HCT116 (cell line): ENCODE measurements at regions not wholly inside any gene's neighbourhood (a gene's known extent, or its start where the extent isn't known, plus 50 kb on each side); places are given as distances from the start of the nearest gene placed in this dataset.
A peak's percentile ranks its signal among the peaks of the same experiment; 100 is the strongest.
"Not testable (repeated sequence)": the region's sequence is repeated elsewhere in the genome, so short reads cannot be mapped to it uniquely, and the experiment has no call there.

Experiments
- ATAC-seq: fragments of 200-7000 bp; cut with Tn5 transposase; 2 replicates; pipeline ENCODE4 v1.9.1; 2020; ENCODE audit warnings: mild to moderate bottlenecking, moderate library complexity
- BruUV-seq: library from RNA; stranded (reverse); fragments of 400-500 nt; replicated peaks from 2 replicates; lab custom pipeline; 2021; lab: Mats Ljungman, UMichigan
- CTCF ChIA-PET: fragments of 300-600 bp; sonication (Branson Sonifier 250); formaldehyde crosslinking; loops from one replicate; lab custom pipeline; 2021; ENCODE audit warnings: antibody characterized with exemption; lab: Charles Lee
- POLR2A ChIA-PET: fragments of 300-600, 350-600 bp; sonication (Branson Sonifier 250); formaldehyde crosslinking; loops from one replicate; lab custom pipeline; 2021; ENCODE audit warnings: antibody characterized with exemption; lab: Charles Lee
- RAD21 ChIA-PET, 2 experiments: fragments of 300-600 bp; sonication (Branson Sonifier 250); formaldehyde crosslinking; loops; one replicate each; lab custom pipeline; 2023; ENCODE audit warnings: low total read pairs in 2 of 2; ENCODE audit not compliant: uncharacterized antibody in 2 of 2, unreplicated experiment in 2 of 2, low non-redundant PET in 1 of 2; lab: Charles Lee
- DNase-seq: peaks from one replicate; pipeline ENCODE4 v3.0.0-alpha.2; 2010; ENCODE audit warnings: low read depth, low spot score
- H2AFZ ChIP-seq: fragments of 200-600 bp; shearing (Covaris generic), sonication (generic); 2 replicates; pipeline ENCODE4 v1.6.1; 2017; ENCODE audit warnings: low read depth, mixed run types, mixed read lengths, antibody characterized with exemption, low read length; ENCODE audit not compliant: poor library complexity, severe bottlenecking
- H3K27ac ChIP-seq: 2 replicates; pipeline ENCODE4 v1.5.1; 2012; ENCODE audit warnings: low read depth, low read length
- H3K27me3 ChIP-seq: fragments of 200-600 bp; sonication (generic); 2 replicates; pipeline ENCODE4 v1.6.1; 2016; ENCODE audit warnings: mixed run types, low read length, mixed read lengths; ENCODE audit not compliant: insufficient read depth
- H3K36me3 ChIP-seq, 2 experiments: fragments of 200-500 bp in 1 of 2; fragments of 200-600 bp in 1 of 2; sonication (Bioruptor generic) in 1 of 2; sonication (generic) in 1 of 2; 2 replicates each; pipeline versions ENCODE4 v1.5.1 to v1.6.1; 2014 to 2016; ENCODE audit warnings: low read length in 2 of 2, inconsistent platforms in 1 of 2, mixed read lengths in 1 of 2, mixed run types in 1 of 2; ENCODE audit not compliant: insufficient read depth in 2 of 2, control insufficient read depth in 1 of 2
- H3K4me1 ChIP-seq, 2 experiments: fragments of 200-600 bp in 1 of 2; sonication (generic) in 1 of 2; 2 replicates each; pipeline versions ENCODE4 v1.5.1 to v1.6.1; 2012 to 2017; ENCODE audit warnings: low read length in 2 of 2, inconsistent platforms in 1 of 2, mild to moderate bottlenecking in 1 of 2, mixed read lengths in 1 of 2, mixed run types in 1 of 2, moderate library complexity in 1 of 2; ENCODE audit not compliant: insufficient read depth in 2 of 2, control insufficient read depth in 1 of 2
- H3K4me2 ChIP-seq: fragments of 200-600 bp; sonication (generic); 2 replicates; pipeline ENCODE4 v1.6.1; 2017; ENCODE audit warnings: mixed run types, low read length, mixed read lengths
- H3K4me3 ChIP-seq, 2 experiments: fragments of 200-600 bp in 1 of 2; sonication (generic) in 1 of 2; replicated peaks in 1 of 2; 2 replicates each; pipeline ENCODE4 v1.5.1; 2011 to 2016; ENCODE audit warnings: low read length in 2 of 2, control low read depth in 1 of 2, low read depth in 1 of 2, mild to moderate bottlenecking in 1 of 2, mixed read lengths in 1 of 2, mixed run types in 1 of 2
- H3K79me2 ChIP-seq: fragments of 200-600 bp; sonication (generic); 2 replicates; pipeline ENCODE4 v1.6.1; 2017; ENCODE audit warnings: mild to moderate bottlenecking, mixed run types, low read length, moderate library complexity, mixed read lengths; ENCODE audit not compliant: insufficient read depth
- H3K9ac ChIP-seq: fragments of 200-600 bp; sonication (generic); 2 replicates; pipeline ENCODE4 v1.6.1; 2016; ENCODE audit warnings: low read length, mixed read lengths
- H3K9me2 ChIP-seq: fragments of 200-600 bp; sonication (generic), shearing (Covaris generic); 2 replicates; pipeline ENCODE4 v1.6.1; 2017; ENCODE audit warnings: mixed run types, mild to moderate bottlenecking, moderate library complexity; ENCODE audit not compliant: insufficient read depth
- H3K9me3 ChIP-seq, 2 experiments: fragments of 200-500 bp in 1 of 2; fragments of 200-600 bp in 1 of 2; sonication (Bioruptor generic) in 1 of 2; sonication (generic) in 1 of 2; 2 replicates each; pipeline ENCODE4 v1.6.1; 2014 to 2017; ENCODE audit warnings: low read length in 2 of 2, mixed read lengths in 2 of 2, inconsistent platforms in 1 of 2, low read depth in 1 of 2, mild to moderate bottlenecking in 1 of 2, mixed run types in 1 of 2, moderate library complexity in 1 of 2; ENCODE audit not compliant: control insufficient read depth in 1 of 2, insufficient read depth in 1 of 2
- H4K20me1 ChIP-seq: fragments of 200-600 bp; sonication (generic), shearing (Covaris generic); 2 replicates; pipeline ENCODE4 v1.6.1; 2017; ENCODE audit warnings: mixed run types, mild to moderate bottlenecking, moderate library complexity; ENCODE audit not compliant: insufficient read depth
- CBX3 ChIP-seq: IDR thresholded peaks from 2 replicates; pipeline ENCODE4 v1.6.1; 2012; ENCODE audit warnings: low read depth
- CTCF ChIP-seq, 3 experiments: fragments of 200-600 bp in 1 of 3; sonication (generic) in 1 of 3; IDR thresholded peaks in 2 of 3; conservative IDR thresholded peaks in 1 of 3; 2 replicates each; pipeline ENCODE4 v1.5.1; 2012 to 2017; ENCODE audit warnings: low read depth in 2 of 3, low read length in 2 of 3, antibody characterized with exemption in 1 of 3, borderline replicate concordance in 1 of 3, control low read depth in 1 of 3, mild to moderate bottlenecking in 1 of 3, mixed read lengths in 1 of 3, mixed run types in 1 of 3, moderate library complexity in 1 of 3; ENCODE audit not compliant: insufficient read depth in 1 of 3
- EZH2phosphoT487 ChIP-seq: fragments of 200-600 bp; IDR thresholded peaks from 2 replicates; pipeline ENCODE4 v1.6.1; 2018; ENCODE audit warnings: antibody characterized with exemption, borderline replicate concordance
- JUND ChIP-seq: IDR thresholded peaks from 2 replicates; pipeline ENCODE4 v1.6.1; 2012
- MAX ChIP-seq: IDR thresholded peaks from 2 replicates; pipeline ENCODE4 v1.6.1; 2012
- POLR2A ChIP-seq: IDR thresholded peaks from 2 replicates; pipeline ENCODE4 v1.7.0; 2011; ENCODE audit warnings: borderline replicate concordance; ENCODE audit not compliant: insufficient read depth, insufficient read length; ENCODE audit errors: extremely low read depth
- POLR2AphosphoS5 ChIP-seq: IDR thresholded peaks from 2 replicates; pipeline ENCODE4 v1.6.1; 2011; ENCODE audit warnings: mild to moderate bottlenecking, low read depth, low read length, moderate library complexity
- TCF7L2 ChIP-seq: IDR thresholded peaks from 2 replicates; pipeline ENCODE4 v1.7.0; 2011; ENCODE audit warnings: borderline replicate concordance, inconsistent platforms; ENCODE audit not compliant: insufficient read depth, insufficient read length; ENCODE audit errors: extremely low read depth
- ZFX ChIP-seq: fragments of 450-650 bp; IDR thresholded peaks from 2 replicates; pipeline ENCODE4 v1.6.1; 2017
- intact Hi-C: fragments of 100-400 bp; cut with micrococcal nuclease; formaldehyde crosslinking; loops from 2 replicates; pipeline ENCODE4 v1.10.0; 2022

GRCh38 chr6:27830600-27831433 lies 81.4 kb downstream of the OR2B2 start:
- H3K4me2 ChIP-seq: peak overlapping the region; percentile 69
- CTCF ChIA-PET, H3K27me3 ChIP-seq, DNase-seq, H4K20me1 ChIP-seq, intact Hi-C loops, H3K79me2 ChIP-seq, H3K9me2 ChIP-seq, H3K36me3 ChIP-seq, H3K9me3 ChIP-seq, H2AFZ ChIP-seq: not testable (repeated sequence)
- H3K27ac ChIP-seq: peak overlapping the region; percentile 94
- ATAC-seq: peak; percentile 80
- TF ChIP-seq POLR2AphosphoS5: peak; percentile 69
- TF ChIP-seq POLR2A: peak; percentile 95
- 0 out of 2 replicates have a peak, but pooled peaks have one; percentile 4 for TF ChIP-seq JUND
- TF ChIP-seq ZFX: peak; percentile 33; the same call in 1 of the 2 replicates
- peak; percentile 35; the same call in 1 of the 2 replicates for TF ChIP-seq MAX
- H3K4me3 ChIP-seq: peak overlapping the region; percentile 54 to 70
- BruUV-seq: TSS peak; percentile 89
- peak overlapping the region; percentile 87 for H3K9ac ChIP-seq
- ChIA-PET POLR2A (interaction anchor here (0.7 to 11.9 kb wide), 8 partner anchors 8 to 1236 kb away, joined by 3 to 422 read pairs (median 90); a partner anchor contains a TSS), RAD21 (interaction anchor here in 1 of 2 experiments (1.1 kb wide), 1 partner anchor 65 kb away, joined by 3 read pairs; no protein-coding TSS in a partner anchor)
- peaks cover 17 to 35% of the 10 kb centered on the region in 2 experiments; a peak in 3 of 4 replicates for H3K4me1 ChIP-seq

GRCh38 chr6:27830212-27830599 lies 82.0 kb downstream of the OR2B2 start:
- ATAC-seq: peak; percentile 2; the same call in 1 of the 2 replicates
- Histone ChIP-seq H3K9me3 (no peaks in the 10 kb centered on the region), H3K79me2 (no peaks in the 10 kb centered on the region), H4K20me1 (no peaks in the 10 kb centered on the region), H3K4me2 (peak overlapping the region; percentile 69), H3K4me1 (peaks cover 16 to 37% of the 10 kb centered on the region in 2 experiments; a peak in 3 of 4 replicates), H3K9me2 (no peaks in the 10 kb centered on the region), H3K36me3 (no peaks in the 10 kb centered on the region), H3K9ac (peak overlapping the region; percentile 87), H3K4me3 (peak overlapping the region; percentile 54 to 70), H3K27ac (peak overlapping the region; percentile 94), H3K27me3 (no peaks in the 10 kb centered on the region), H2AFZ (no peak overlapping the region)
- no peak for TF ChIP-seq POLR2AphosphoS5
- TF ChIP-seq EZH2phosphoT487: no peak
- no peak for TF ChIP-seq CBX3
- no peak for TF ChIP-seq CTCF (IDR thresholded peaks at IDR 0.05 in 2 of 3, conservative IDR thresholded peaks at IDR 0.05 in 1 of 3; ENCODE audit: borderline replicate concordance in 1 of 3, insufficient read depth in 1 of 3, low read depth in 2 of 3, low read length in 2 of 3)
- TF ChIP-seq TCF7L2: no peak
- ChIA-PET CTCF (no interaction called here), POLR2A (interaction anchor here (0.9 to 11.9 kb wide), 7 partner anchors 9 to 698 kb away, joined by 3 to 422 read pairs (median 173); a partner anchor contains a TSS), RAD21 (interaction anchor here in 1 of 2 experiments (1.1 kb wide), 1 partner anchor 66 kb away, joined by 3 read pairs; no protein-coding TSS in a partner anchor)
- no TSS peak for BruUV-seq
- DNase-seq: no peak
- intact Hi-C loops: no loop called here
